ENCODE measurements at regions not wholly inside any gene's neighbourhood (a gene's known extent, or its start where the extent isn't known, plus 50 kb on each side); places are given as distances from the start of the nearest gene placed in this dataset.

- no peak overlapping the region for H3K4me3 ChIP-seq (ENCODE audit: low read length)
- no peak for TF ChIP-seq CTCF (conservative IDR thresholded peaks at IDR 0.05; ENCODE audit: low read depth, low read length)
- no peak for DNase-seq (ENCODE audit: low read depth)
Measured at GRCh38 chr1:213738658-213739057, 249.1 kb upstream of the PROX1 start.

- no peak for TF ChIP-seq CTCF (conservative IDR thresholded peaks at IDR 0.05; ENCODE audit: low read depth, low read length)
- H3K4me3 ChIP-seq (ENCODE audit: low read length) = no peak overlapping the region
- no peak for DNase-seq (ENCODE audit: low read depth)
Measured at GRCh38 chr1:213742992-213743391, 244.8 kb upstream of the PROX1 start.

- DNase-seq (ENCODE audit: low read depth) = no peak
- H3K4me3 ChIP-seq (ENCODE audit: low read length) = no peak overlapping the region
- TF ChIP-seq CTCF (conservative IDR thresholded peaks at IDR 0.05; ENCODE audit: low read depth, low read length) = no peak
Measured at GRCh38 chr1:213744780-213745179, 243.0 kb upstream of the PROX1 start.

GRCh38 chr1:213745451-213745850 lies 242.3 kb upstream of the PROX1 start:
- no peak overlapping the region for H3K4me3 ChIP-seq (ENCODE audit: low read length)
- no peak for TF ChIP-seq CTCF (conservative IDR thresholded peaks at IDR 0.05; ENCODE audit: low read depth, low read length)
- no peak for DNase-seq (ENCODE audit: low read depth)

GRCh38 chr1:213749558-213749957 lies 238.2 kb upstream of the PROX1 start:
- no peak for DNase-seq (ENCODE audit: low read depth)
- TF ChIP-seq CTCF (conservative IDR thresholded peaks at IDR 0.05; ENCODE audit: low read depth, low read length) = no peak
- no peak overlapping the region for H3K4me3 ChIP-seq (ENCODE audit: low read length)

GRCh38 chr1:213750231-213751063 lies 237.3 kb upstream of the PROX1 start:
- H3K4me3 ChIP-seq (ENCODE audit: low read length) = no peak overlapping the region
- TF ChIP-seq CTCF (conservative IDR thresholded peaks at IDR 0.05; ENCODE audit: low read depth, low read length) = no peak
- no peak for DNase-seq (ENCODE audit: low read depth)

GRCh38 chr1:213751064-213751397 lies 236.7 kb upstream of the PROX1 start:
- no peak overlapping the region for H3K4me3 ChIP-seq (ENCODE audit: low read length)
- no peak for DNase-seq (ENCODE audit: low read depth)
- no peak for TF ChIP-seq CTCF (conservative IDR thresholded peaks at IDR 0.05; ENCODE audit: low read depth, low read length)

All from retinal pigment epithelial cell (primary cell).